8988T (cell line): ENCODE measurements at regions not wholly inside any gene's neighbourhood (a gene's known extent, or its start where the extent isn't known, plus 50 kb on each side); places are given as distances from the start of the nearest gene placed in this dataset.

Experiments used
- DNase-seq: peaks from one replicate; pipeline ENCODE4 v3.0.0; 2011

DNA sequence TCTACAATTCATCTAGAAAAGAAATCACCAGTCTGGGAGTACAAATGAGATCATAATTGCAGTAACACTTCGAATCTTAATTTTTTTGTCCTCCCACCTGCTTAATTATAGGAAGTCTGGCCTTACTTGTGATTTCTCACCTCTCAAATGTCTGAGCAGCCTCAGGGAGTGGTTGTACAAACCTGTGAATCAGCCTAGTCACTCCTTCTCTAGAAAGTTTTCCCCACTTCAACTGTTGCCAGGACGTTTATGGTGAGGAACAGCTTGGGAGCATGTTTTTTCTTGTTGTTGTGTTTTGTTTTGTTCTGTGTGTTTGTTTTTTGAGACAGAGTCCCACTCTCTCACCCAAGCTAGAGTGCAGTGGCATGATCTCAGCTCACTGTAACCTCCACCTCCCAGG is 50.3 kb upstream of the CLDN10 start:
- DNase-seq: no peak
